ENCODE measurements at regions not wholly inside any gene's neighbourhood (a gene's known extent, or its start where the extent isn't known, plus 50 kb on each side); places are given as distances from the start of the nearest gene placed in this dataset.

DNA sequence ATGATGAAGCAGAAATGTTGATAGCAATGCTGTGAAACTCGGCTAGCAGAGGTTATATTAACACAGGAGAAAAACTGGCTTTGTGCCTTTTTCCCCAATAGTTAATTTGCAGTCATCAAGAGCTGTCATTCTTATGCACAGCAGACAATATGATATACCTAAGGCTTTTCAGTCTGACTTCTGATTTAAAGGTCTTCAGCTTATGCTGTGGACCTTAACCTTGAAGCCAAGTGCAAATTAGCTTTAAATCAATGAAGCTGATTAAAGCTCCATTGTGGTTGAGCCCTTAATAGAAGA lies 171.6 kb upstream of the ID4 start:
- H3K79me2 ChIP-seq (ENCODE audit: insufficient read depth, low read length), result no peaks in the 10 kb centered on the region

GRCh38 chr6:19668710-19669109 lies 168.5 kb upstream of the ID4 start:
- no peak for DNase-seq (ENCODE audit: low read depth, low spot score)
- H3K27me3 ChIP-seq (ENCODE audit: insufficient read depth, low read length), result no peaks in the 10 kb centered on the region
- H3K4me3 ChIP-seq (replicated peaks in 1 of 2; ENCODE audit: low read depth in 1 of 2, low read length in 2 of 2), result no peak overlapping the region
- H3K9me2 ChIP-seq (ENCODE audit: insufficient read depth), result no peaks in the 10 kb centered on the region
- RAD21 ChIA-PET (ENCODE audit: low non-redundant PET in 1 of 2, low total read pairs in 2 of 2, uncharacterized antibody in 2 of 2, unreplicated experiment in 2 of 2), result no interaction called here
- TF ChIP-seq ELF1 (IDR thresholded peaks at IDR 0.05; ENCODE audit: borderline replicate concordance, low read depth) (no peak), ZFX (IDR thresholded peaks at IDR 0.05) (no peak), YY1 (IDR thresholded peaks at IDR 0.05; ENCODE audit: extremely low read depth, insufficient replicate concordance, low read depth, low read length) (no peak), ZBTB33 (IDR thresholded peaks at IDR 0.05; ENCODE audit: extremely low read depth, insufficient replicate concordance, low read length) (no peak), CEBPB (IDR thresholded peaks at IDR 0.05; ENCODE audit: low read depth) (no peak), SRF (IDR thresholded peaks at IDR 0.05; ENCODE audit: low read depth) (no peak), POLR2AphosphoS5 (IDR thresholded peaks at IDR 0.05; ENCODE audit: low read depth, low read length) (no peak), POLR2A (IDR thresholded peaks at IDR 0.05; ENCODE audit: borderline replicate concordance, extremely low read depth, insufficient read depth, insufficient read length) (no peak), SIN3A (IDR thresholded peaks at IDR 0.05; ENCODE audit: low read depth) (no peak), SP1 (IDR thresholded peaks at IDR 0.05; ENCODE audit: low read depth) (no peak), RAD21 (IDR thresholded peaks at IDR 0.05; ENCODE audit: low read depth) (no peak), TCF7L2 (IDR thresholded peaks at IDR 0.05; ENCODE audit: borderline replicate concordance, extremely low read depth, insufficient read depth, insufficient read length) (no peak), ATF3 (IDR thresholded peaks at IDR 0.05) (no peak)
- TF ChIP-seq, protein P1, sequence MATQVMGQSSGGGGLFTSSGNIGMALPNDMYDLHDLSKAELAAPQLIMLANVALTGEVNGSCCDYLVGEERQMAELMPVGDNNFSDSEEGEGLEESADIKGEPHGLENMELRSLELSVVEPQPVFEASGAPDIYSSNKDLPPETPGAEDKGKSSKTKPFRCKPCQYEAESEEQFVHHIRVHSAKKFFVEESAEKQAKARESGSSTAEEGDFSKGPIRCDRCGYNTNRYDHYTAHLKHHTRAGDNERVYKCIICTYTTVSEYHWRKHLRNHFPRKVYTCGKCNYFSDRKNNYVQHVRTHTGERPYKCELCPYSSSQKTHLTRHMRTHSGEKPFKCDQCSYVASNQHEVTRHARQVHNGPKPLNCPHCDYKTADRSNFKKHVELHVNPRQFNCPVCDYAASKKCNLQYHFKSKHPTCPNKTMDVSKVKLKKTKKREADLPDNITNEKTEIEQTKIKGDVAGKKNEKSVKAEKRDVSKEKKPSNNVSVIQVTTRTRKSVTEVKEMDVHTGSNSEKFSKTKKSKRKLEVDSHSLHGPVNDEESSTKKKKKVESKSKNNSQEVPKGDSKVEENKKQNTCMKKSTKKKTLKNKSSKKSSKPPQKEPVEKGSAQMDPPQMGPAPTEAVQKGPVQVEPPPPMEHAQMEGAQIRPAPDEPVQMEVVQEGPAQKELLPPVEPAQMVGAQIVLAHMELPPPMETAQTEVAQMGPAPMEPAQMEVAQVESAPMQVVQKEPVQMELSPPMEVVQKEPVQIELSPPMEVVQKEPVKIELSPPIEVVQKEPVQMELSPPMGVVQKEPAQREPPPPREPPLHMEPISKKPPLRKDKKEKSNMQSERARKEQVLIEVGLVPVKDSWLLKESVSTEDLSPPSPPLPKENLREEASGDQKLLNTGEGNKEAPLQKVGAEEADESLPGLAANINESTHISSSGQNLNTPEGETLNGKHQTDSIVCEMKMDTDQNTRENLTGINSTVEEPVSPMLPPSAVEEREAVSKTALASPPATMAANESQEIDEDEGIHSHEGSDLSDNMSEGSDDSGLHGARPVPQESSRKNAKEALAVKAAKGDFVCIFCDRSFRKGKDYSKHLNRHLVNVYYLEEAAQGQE (IDR thresholded peaks at IDR 0.05; ENCODE audit: low read depth), result no peak
- intact Hi-C loops (cut with micrococcal nuclease), result no loop called here
- no TSS peak for BruUV-seq (replicated peaks)
- H3K27ac ChIP-seq (ENCODE audit: low read depth, low read length), result no peak overlapping the region
- no peaks in the 10 kb centered on the region for H3K9me3 ChIP-seq (ENCODE audit: control insufficient read depth in 1 of 2, insufficient read depth in 1 of 2, low read depth in 1 of 2, low read length in 2 of 2)
- no peak for ATAC-seq
- POLR2A ChIA-PET, result no interaction called here
- no peak overlapping the region for H3K4me2 ChIP-seq (ENCODE audit: low read length)
- no peaks in the 10 kb centered on the region for H4K20me1 ChIP-seq (ENCODE audit: insufficient read depth)
- H2AFZ ChIP-seq (ENCODE audit: low read depth, low read length, poor library complexity, severe bottlenecking), result no peak overlapping the region
- CTCF ChIA-PET, result no interaction called here
- no peaks in the 10 kb centered on the region for H3K79me2 ChIP-seq (ENCODE audit: insufficient read depth, low read length)
- no peaks in the 10 kb centered on the region for H3K4me1 ChIP-seq (ENCODE audit: control insufficient read depth in 1 of 2, insufficient read depth in 2 of 2, low read length in 2 of 2)
- no peak overlapping the region for H3K9ac ChIP-seq (ENCODE audit: low read length)
- no peaks in the 10 kb centered on the region for H3K36me3 ChIP-seq (ENCODE audit: control insufficient read depth in 1 of 2, insufficient read depth in 2 of 2, low read length in 2 of 2)

More for the DNA sequence above, 171.6 kb upstream of the ID4 start:
- ChIA-PET RAD21 (ENCODE audit: low non-redundant PET in 1 of 2, low total read pairs in 2 of 2, uncharacterized antibody in 2 of 2, unreplicated experiment in 2 of 2) (no interaction called here), CTCF (no interaction called here), POLR2A (no interaction called here)
- no peaks in the 10 kb centered on the region for H3K9me3 ChIP-seq (ENCODE audit: control insufficient read depth in 1 of 2, insufficient read depth in 1 of 2, low read depth in 1 of 2, low read length in 2 of 2)
- BruUV-seq (replicated peaks), result no TSS peak
- no peaks in the 10 kb centered on the region for H3K9me2 ChIP-seq (ENCODE audit: insufficient read depth)
- intact Hi-C loops (cut with micrococcal nuclease), result no loop called here
- no peaks in the 10 kb centered on the region for H3K27me3 ChIP-seq (ENCODE audit: insufficient read depth, low read length)
- no peak for TF ChIP-seq SRF (IDR thresholded peaks at IDR 0.05; ENCODE audit: low read depth)
- TF ChIP-seq FOSL1 (IDR thresholded peaks at IDR 0.05; ENCODE audit: low read depth), result no peak
- no peak for TF ChIP-seq ATF3 (IDR thresholded peaks at IDR 0.05)
- H4K20me1 ChIP-seq (ENCODE audit: insufficient read depth), result no peaks in the 10 kb centered on the region
- H3K36me3 ChIP-seq (ENCODE audit: control insufficient read depth in 1 of 2, insufficient read depth in 2 of 2, low read length in 2 of 2), result no peaks in the 10 kb centered on the region
- no peak overlapping the region for H2AFZ ChIP-seq (ENCODE audit: low read depth, low read length, poor library complexity, severe bottlenecking)
- DNase-seq (ENCODE audit: low read depth, low spot score) (no peak), ATAC-seq (no peak)
- no peak overlapping the region for H3K4me2 ChIP-seq (ENCODE audit: low read length)
- H3K4me1 ChIP-seq (ENCODE audit: control insufficient read depth in 1 of 2, insufficient read depth in 2 of 2, low read length in 2 of 2), result no peaks in the 10 kb centered on the region
- H3K27ac ChIP-seq (ENCODE audit: low read depth, low read length), result no peak overlapping the region
- H3K4me3 ChIP-seq (replicated peaks in 1 of 2; ENCODE audit: low read depth in 1 of 2, low read length in 2 of 2), result no peak overlapping the region
- H3K9ac ChIP-seq (ENCODE audit: low read length), result no peak overlapping the region
